HL-60 (cell line): ENCODE measurements at regions not wholly inside any gene's neighbourhood (a gene's known extent, or its start where the extent isn't known, plus 50 kb on each side); places are given as distances from the start of the nearest gene placed in this dataset.

Experiments used
- DNase-seq, 2 experiments: peaks; one replicate each; pipeline ENCODE4 v3.0.0-alpha.2; 2010 to 2020; ENCODE audit warnings: low read depth in 1 of 2, low spot score in 1 of 2
- H3K27ac ChIP-seq: fragments of 250-450 bp; sonication (Bioruptor Pico); replicated peaks from 2 replicates; pipeline ENCODE4 v1.5.1; 2020; ENCODE audit warnings: mild to moderate bottlenecking, moderate library complexity
- H3K27me3 ChIP-seq: fragments of 250-450 bp; sonication (Bioruptor Pico); 2 replicates; pipeline ENCODE4 v1.5.1; 2021; ENCODE audit warnings: mild to moderate bottlenecking, moderate library complexity; ENCODE audit not compliant: insufficient read depth, poor library complexity, severe bottlenecking
- H3K4me3 ChIP-seq: replicated peaks from 2 replicates; pipeline ENCODE4 v1.5.1; 2011; ENCODE audit warnings: mild to moderate bottlenecking, control low read depth, low read length; ENCODE audit not compliant: insufficient read depth
- CTCF ChIP-seq: IDR thresholded peaks from one replicate; pipeline ENCODE4 v1.5.1; 2011; ENCODE audit warnings: low read length, control low read depth, inconsistent platforms; ENCODE audit not compliant: insufficient read depth
- GABPA ChIP-seq: IDR thresholded peaks from 2 replicates; pipeline ENCODE4 v1.6.1; 2012; ENCODE audit warnings: low read depth
- POLR2AphosphoS5 ChIP-seq: IDR thresholded peaks from 2 replicates; pipeline ENCODE4 v1.6.1; 2012; ENCODE audit warnings: low read depth
- REST ChIP-seq: IDR thresholded peaks from 2 replicates; pipeline ENCODE4 v1.6.1; 2012; ENCODE audit warnings: low read depth; ENCODE audit not compliant: insufficient replicate concordance
- SPI1 ChIP-seq: IDR thresholded peaks from 2 replicates; pipeline ENCODE4 v1.6.1; 2012; ENCODE audit warnings: low read depth, mild to moderate bottlenecking, borderline replicate concordance

GRCh38 chr6:8982668-8983067 lies 547.3 kb upstream of the SLC35B3 start:
- no peak for TF ChIP-seq GABPA
- TF ChIP-seq POLR2AphosphoS5: no peak
- no peak for TF ChIP-seq REST
- no peak for TF ChIP-seq CTCF
- TF ChIP-seq SPI1: no peak
- no peak overlapping the region for H3K27ac ChIP-seq
- H3K4me3 ChIP-seq: no peak overlapping the region
- no peak for DNase-seq
- no peaks in the 10 kb centered on the region for H3K27me3 ChIP-seq

GRCh38 chr6:8973395-8973794 lies 538.0 kb upstream of the SLC35B3 start:
- no peak for DNase-seq
- no peak for TF ChIP-seq REST
- no peak for TF ChIP-seq GABPA
- TF ChIP-seq SPI1: no peak
- no peak for TF ChIP-seq CTCF
- TF ChIP-seq POLR2AphosphoS5: no peak
- no peaks in the 10 kb centered on the region for H3K27me3 ChIP-seq
- no peak overlapping the region for H3K27ac ChIP-seq
- H3K4me3 ChIP-seq: no peak overlapping the region

- H3K27me3 ChIP-seq: no peaks in the 10 kb centered on the region
- H3K4me3 ChIP-seq: no peak overlapping the region
- no peak overlapping the region for H3K27ac ChIP-seq
- TF ChIP-seq GABPA (no peak), CTCF (no peak), POLR2AphosphoS5 (no peak), REST (no peak), SPI1 (no peak)
- no peak for DNase-seq
Measured at GRCh38 chr6:8969747-8970146, 534.4 kb upstream of the SLC35B3 start.
